Stimulated activated CD4-positive, alpha-beta T cell treated with anti-CD3 and anti-CD28 coated beads, TNF-alpha, amount 100 ng/mL, for 4 hours (primary cell): ENCODE measurements at regions not wholly inside any gene's neighbourhood (a gene's known extent, or its start where the extent isn't known, plus 50 kb on each side); places are given as distances from the start of the nearest gene placed in this dataset.
"Not testable (repeated sequence)": the region's sequence is repeated elsewhere in the genome, so short reads cannot be mapped to it uniquely, and the experiment has no call there.

ENCODE experiments used
- DNase-seq, 3 experiments: peaks; one replicate each; pipeline ENCODE4 v3.0.0-alpha.2; 2020; ENCODE audit warnings: low read depth in 3 of 3

DNA sequence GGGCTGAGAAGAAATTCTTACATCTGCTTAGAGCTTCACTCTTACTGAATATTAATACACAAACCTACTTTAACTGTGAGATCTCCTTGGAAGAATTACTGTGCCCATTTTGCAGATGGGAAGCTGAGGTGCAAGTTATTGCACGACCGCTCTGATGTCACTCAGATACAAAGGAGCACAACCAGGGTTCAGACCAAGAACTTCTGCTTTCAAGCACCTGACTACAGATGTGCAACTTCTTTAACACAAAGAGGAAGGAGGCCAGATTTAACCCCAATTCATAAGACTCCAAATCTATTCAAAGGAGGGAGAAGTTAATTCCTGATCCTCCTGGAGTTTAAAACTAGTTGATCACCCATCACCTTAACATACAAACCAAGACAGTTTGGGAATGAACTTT, 232.6 kb downstream of the VRK1 start:
- no peak for DNase-seq

- no peak for DNase-seq
These were observed 234.3 kb downstream of the VRK1 start for GRCh38 chr14:97031530-97031929.

DNA sequence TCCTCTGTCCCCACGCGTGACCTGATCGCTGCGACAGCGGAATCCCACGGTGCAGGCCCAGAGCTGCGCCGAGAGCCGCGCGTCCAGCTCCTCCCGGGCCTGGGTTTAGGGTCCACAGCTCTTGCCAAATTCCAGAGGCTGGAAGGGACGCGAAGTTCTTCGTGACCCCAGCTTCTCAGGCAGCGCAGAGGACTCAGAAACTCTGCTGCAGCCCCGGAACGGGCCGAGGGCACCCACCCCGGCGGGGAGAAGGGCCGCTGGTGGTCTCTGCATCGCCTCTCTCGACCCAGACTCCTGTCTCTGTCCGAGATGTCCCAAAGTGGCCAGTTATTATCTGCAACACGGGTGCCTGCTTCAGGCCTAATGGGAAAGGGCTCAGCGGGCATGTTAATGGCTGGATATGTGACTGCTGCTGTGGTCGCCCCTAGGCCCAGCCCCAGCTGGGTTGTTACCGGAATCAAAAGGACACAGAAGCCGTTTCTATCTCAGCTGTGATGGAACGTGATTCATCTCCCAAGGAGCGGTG, 236.4 kb downstream of the VRK1 start:
- DNase-seq: no peak

- DNase-seq: no peak
These were observed 239.1 kb downstream of the VRK1 start for GRCh38 chr14:97036086-97036852.

DNA sequence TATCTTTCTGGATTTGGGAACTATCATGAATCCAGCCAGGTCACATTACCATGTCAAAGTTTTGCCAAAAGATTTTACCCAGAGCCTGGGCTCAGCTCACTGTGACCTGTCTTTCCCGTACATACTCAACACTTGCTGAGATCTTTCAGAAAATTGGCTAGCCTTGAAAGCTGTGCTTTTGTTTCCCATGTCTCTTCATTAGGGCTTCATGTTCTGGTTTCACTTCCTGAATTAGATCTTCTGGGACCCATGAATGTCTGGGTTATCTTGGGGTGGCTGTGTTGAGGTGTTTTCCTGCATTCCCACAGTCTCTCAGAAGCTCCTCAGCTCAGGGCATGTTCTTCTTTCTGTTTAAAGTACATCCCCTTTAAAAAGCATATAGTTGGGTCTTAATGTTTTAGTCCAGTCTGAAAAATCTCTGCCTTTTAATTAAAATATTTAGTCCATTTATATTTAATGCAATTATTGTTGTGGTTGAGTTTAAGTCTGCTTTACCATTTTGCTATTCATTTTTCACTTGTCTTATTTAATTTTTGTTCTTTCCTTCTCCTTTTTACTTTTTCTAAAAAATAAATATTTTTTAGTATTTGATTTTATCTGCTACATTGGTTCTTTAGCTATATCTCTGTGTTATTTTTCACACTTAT, 242.7 kb downstream of the VRK1 start:
- no peak for DNase-seq

- no peak for DNase-seq
These were observed 249.8 kb downstream of the VRK1 start for GRCh38 chr14:97046967-97047366.

- no peak for DNase-seq
These were observed 254.8 kb downstream of the VRK1 start for GRCh38 chr14:97052001-97052400.

GRCh38 chr14:97053941-97054340, 256.8 kb downstream of the VRK1 start:
- no peak for DNase-seq

GRCh38 chr14:97055355-97055754, 258.2 kb downstream of the VRK1 start:
- no peak for DNase-seq

DNA sequence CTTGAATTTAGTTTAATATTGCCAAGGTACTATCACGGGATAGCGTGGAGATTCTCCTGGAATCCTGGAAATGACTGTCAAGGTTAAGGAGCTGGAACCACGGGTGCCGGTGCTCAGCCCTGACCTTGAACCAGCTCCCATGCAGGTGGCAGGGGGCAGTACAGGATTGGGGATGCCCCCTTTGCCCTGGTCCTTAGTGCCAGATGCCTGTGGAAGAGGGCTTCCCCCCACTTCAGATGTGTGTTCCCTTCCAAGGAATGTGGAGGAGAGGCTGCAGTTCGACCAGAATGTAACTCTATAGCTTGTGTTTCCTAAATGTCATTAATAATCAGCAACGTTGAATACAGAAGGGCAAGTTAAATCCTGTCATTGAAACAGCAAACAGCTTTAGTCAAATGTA, 258.9 kb downstream of the VRK1 start:
- peak in 1 of 3 experiments; percentile 10 for DNase-seq

DNA sequence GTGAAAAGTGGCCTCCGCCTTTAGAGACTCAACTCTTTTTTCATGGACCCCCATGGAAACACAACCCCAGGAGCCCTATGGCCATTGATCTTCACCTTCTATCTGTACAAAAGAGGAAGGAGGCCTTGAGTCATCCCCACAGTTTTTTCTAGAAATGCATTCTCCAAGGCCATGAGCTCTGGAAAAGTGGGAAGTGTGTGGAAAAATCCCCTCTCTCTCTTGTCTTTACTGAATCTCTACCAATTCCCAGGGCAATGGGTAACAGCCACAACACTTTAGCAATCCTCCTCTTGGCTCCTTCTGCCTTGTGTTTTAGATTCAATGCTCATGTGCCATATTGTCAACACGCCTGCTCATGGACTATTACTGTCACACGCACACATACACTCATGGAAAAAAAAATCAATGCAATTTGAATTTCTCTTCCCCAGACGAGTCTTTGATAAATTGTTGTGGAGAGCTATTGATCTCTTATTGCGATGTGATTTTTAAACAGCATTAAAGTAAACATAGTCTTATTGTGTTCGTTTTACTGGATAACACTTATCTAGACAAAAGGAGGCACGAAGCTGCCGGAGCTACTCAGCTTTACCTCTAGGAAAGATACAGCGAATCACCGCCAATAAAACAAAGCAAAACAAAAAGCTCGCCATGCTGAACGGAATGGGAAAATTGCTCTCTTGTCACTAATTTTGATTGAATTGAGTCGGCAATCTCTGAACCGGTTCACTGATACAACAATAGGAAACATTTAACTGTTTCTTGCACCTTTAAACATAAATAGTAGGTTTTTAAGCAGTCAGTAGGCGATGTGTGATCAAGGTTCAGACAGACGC, 260.3 kb downstream of the VRK1 start:
- DNase-seq: no peak

GRCh38 chr14:97058074-97058467, 260.9 kb downstream of the VRK1 start:
- DNase-seq: no peak

DNA sequence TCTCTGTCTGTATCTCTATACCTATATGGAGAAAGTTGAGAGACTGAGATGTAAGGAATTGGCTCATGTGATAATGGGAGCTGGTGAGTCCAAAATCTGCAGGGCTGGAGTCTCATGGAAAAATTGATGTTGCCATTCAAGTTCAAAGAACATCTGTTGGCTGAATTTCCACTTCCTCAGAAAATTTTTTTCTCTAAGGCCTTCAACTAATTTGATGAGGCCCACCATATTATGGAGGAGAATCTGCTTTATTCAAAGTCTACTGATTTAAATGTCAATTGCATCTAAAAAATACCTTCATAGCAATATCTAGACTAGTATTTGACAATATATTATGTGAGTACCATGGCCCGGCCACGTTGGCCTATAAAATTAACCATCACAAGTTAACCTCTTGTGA, 261.4 kb downstream of the VRK1 start:
- DNase-seq: no peak

DNA sequence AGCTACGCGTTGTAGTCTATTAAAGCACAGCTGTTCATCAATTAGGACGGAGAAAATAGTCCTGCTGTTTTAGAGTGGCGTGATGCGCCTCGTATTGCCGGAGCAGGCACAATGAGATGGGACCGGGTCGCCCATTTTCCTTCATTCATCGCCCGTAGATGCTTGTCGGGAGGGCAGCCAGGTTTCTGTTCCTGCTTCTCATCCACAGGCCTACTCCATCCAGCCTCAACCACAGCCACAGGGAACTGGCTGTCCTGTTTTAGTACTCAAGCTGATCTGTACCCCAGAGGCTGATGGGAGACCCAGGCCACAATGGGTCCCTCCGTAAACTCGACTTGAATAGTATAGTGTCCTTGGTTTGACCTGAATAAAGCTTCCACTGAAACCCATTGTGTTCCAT, 264.0 kb downstream of the VRK1 start:
- DNase-seq: no peak

DNA sequence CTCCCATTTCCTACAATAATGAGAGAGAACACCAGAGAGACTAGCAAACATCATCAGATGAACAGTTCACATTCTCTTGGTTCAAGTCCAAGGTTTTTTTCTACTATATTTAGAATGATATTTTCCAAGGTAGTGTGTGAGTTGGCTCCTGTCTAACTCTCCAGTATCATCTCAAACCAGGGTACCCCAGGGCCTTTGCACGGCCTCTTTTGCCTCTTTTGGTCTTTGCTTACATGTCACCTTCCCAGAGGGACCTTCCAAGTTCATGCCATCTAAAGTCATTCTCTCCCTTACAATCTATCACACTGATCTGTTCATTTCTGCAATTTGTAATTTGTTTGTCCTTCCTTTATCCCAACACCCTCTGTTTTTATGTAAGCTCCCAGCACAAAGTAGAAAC, 264.5 kb downstream of the VRK1 start:
- no peak for DNase-seq

DNA sequence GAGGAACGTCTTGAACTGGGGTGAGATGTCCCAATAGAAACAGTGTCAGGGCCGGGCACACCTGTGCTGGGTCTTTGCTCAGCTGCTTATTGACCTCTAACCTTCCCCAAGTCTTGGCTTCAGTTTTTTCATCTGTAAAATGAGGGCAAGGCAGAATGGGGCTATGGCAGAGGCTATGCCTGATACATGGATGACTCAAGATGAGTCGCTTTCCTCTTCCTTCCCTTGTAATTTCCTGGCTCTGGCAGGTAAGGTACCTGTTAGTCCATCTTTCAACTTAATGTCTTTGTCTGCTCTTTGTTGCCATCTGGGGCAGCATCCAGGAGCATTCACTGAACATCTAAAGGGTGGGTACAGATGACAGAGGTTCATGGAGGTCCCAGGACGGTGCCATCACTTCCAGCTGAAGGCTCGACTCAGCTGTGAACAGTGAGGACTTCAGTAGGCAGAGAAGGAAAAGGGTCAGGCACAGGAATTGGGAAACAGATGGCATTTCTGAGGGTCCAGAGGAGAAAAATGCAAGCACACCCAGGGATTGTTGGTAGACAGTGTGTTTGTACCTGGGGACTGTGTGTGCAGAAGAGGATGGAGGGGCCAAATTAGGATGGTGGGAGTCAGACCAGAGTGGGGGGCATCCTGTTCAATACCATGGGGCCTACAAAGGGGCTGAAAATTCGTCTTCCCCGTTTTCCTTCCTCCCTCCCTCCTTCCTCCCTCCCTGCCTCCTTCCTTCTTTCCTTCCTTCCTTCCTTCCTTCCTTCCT, 268.3 kb downstream of the VRK1 start:
- DNase-seq: no peak

DNA sequence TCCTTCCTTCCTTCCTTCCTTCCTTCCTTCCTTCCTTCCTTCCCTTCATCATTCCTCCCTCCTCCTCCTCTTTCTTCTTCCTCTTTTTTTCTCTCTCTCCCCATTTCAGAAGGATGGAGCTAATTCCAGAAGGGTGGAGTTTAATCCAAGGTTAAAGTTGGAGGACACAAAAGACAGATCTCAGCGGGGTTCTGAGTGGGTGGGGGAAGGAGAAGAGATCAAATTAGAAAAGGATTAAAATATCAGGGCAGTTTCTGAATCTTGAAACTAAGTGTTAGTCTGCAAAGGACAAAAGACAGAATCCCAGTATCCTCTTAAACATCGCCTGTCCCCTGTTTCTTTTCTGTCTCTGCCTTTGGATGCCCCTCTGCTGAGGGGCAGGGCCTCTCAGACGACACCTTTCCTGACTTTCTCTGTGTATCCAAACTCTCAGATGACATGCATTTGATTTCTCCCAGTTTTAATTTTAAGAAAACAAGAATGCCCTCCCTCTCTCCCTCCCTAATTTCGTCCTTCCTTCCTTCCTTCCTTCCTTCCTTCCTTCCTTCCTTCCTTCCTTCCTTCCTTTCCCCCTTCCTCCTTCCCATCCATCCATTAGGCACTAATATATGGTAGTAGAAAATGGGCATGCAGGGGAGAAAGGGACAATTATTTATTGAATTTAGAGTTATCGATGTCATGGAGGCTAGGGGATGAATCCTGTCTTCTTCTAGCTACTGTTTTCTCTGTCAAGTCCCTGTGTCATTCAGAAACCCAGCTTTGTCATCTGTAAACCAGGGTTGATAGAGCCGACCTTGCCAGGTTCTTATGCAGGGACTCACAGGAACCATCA, 269.1 kb downstream of the VRK1 start:
- no peak for DNase-seq

- DNase-seq: not testable (repeated sequence)
These were observed 271.1 kb downstream of the VRK1 start for GRCh38 chr14:97068293-97068692.

DNA sequence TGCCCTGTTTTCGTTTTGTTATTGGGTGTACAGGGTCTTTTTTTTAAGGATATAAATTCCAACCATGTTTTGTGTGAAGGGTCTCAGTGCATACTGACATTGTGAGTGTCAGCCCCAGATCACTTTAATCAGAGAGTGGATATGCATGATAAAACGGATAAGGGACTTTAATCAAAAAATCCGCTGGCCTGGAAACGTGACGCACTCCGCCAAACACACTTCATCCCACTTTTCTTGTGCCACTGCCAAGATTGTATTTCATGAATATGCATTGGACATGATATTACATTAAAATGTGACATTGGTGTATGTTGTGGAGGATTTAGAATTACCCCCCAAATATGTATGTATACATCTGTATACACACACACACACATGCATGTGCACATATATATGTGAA, 273.1 kb downstream of the VRK1 start:
- DNase-seq: no peak

GRCh38 chr14:97071177-97071576, 274.0 kb downstream of the VRK1 start:
- no peak for DNase-seq

- DNase-seq: no peak
These were observed 276.4 kb downstream of the VRK1 start for GRCh38 chr14:97073622-97074021.
